ENCODE measurements at regions not wholly inside any gene's neighbourhood (a gene's known extent, or its start where the extent isn't known, plus 50 kb on each side); places are given as distances from the start of the nearest gene placed in this dataset.

- TF ChIP-seq CTCF (IDR thresholded peaks at IDR 0.05) = no peak
- no peak for TF ChIP-seq POLR2A (IDR thresholded peaks at IDR 0.05)
Observed at GRCh38 chr1:177660188-177660587, 309.7 kb downstream of the SEC16B start.
